HG02852 (cell line): ENCODE measurements at regions not wholly inside any gene's neighbourhood (a gene's known extent, or its start where the extent isn't known, plus 50 kb on each side); places are given as distances from the start of the nearest gene placed in this dataset.
"Not testable (repeated sequence)": the region's sequence is repeated elsewhere in the genome, so short reads cannot be mapped to it uniquely, and the experiment has no call there.

Experiments used
- ATAC-seq: cut with Tn5 transposase; IDR thresholded peaks from one replicate; pipeline ENCODE4 v1.9.1; 2021; ENCODE audit warnings: mild to moderate bottlenecking, moderate library complexity; ENCODE audit not compliant: unreplicated experiment

- ATAC-seq = no peak
These were observed 249.1 kb downstream of the GADD45G start for GRCh38 chr9:89853931-89854330.

- ATAC-seq = no peak
These were observed 250.1 kb downstream of the GADD45G start for GRCh38 chr9:89854715-89855475.

- not testable (repeated sequence) for ATAC-seq
These were observed 251.5 kb downstream of the GADD45G start for GRCh38 chr9:89856296-89856695.

- not testable (repeated sequence) for ATAC-seq
These were observed 252.1 kb downstream of the GADD45G start for GRCh38 chr9:89856950-89857349.

GRCh38 chr9:89859842-89860241 is 255.0 kb downstream of the GADD45G start:
- not testable (repeated sequence) for ATAC-seq

- ATAC-seq = not testable (repeated sequence)
These were observed 256.6 kb downstream of the GADD45G start for GRCh38 chr9:89861371-89861770.

GRCh38 chr9:89862316-89862715 is 257.5 kb downstream of the GADD45G start:
- ATAC-seq = no peak

GRCh38 chr9:89863141-89863540 is 258.3 kb downstream of the GADD45G start:
- no peak for ATAC-seq

- ATAC-seq = no peak
These were observed 259.0 kb downstream of the GADD45G start for GRCh38 chr9:89863837-89864236.

GRCh38 chr9:89864257-89864656 is 259.4 kb downstream of the GADD45G start:
- no peak for ATAC-seq

GRCh38 chr9:89864731-89865130 is 259.9 kb downstream of the GADD45G start:
- ATAC-seq = no peak

GRCh38 chr9:89865357-89865756 is 260.5 kb downstream of the GADD45G start:
- no peak for ATAC-seq

- ATAC-seq = no peak
These were observed 261.2 kb downstream of the GADD45G start for GRCh38 chr9:89865981-89866380.

- ATAC-seq = no peak
These were observed 261.9 kb downstream of the GADD45G start for GRCh38 chr9:89866701-89867100.

- no peak for ATAC-seq
These were observed 263.3 kb downstream of the GADD45G start for GRCh38 chr9:89868100-89868499.

- ATAC-seq = no peak
These were observed 265.2 kb downstream of the GADD45G start for GRCh38 chr9:89869793-89870580.

- ATAC-seq = no peak
These were observed 267.1 kb downstream of the GADD45G start for GRCh38 chr9:89871871-89872331.

GRCh38 chr9:89872426-89872912 is 267.7 kb downstream of the GADD45G start:
- no peak for ATAC-seq

- no peak for ATAC-seq
These were observed 268.3 kb downstream of the GADD45G start for GRCh38 chr9:89872913-89873707.

- no peak for ATAC-seq
These were observed 269.0 kb downstream of the GADD45G start for GRCh38 chr9:89873801-89874200.
